ENCODE measurements at regions not wholly inside any gene's neighbourhood (a gene's known extent, or its start where the extent isn't known, plus 50 kb on each side); places are given as distances from the start of the nearest gene placed in this dataset.

GRCh38 chr1:195550071-195550862 lies 1058.0 kb downstream of the KCNT2 start:
- CTCF ChIA-PET = no interaction called here
- Histone ChIP-seq H3K9ac (ENCODE audit: low read length) (no peak overlapping the region), H3K4me1 (ENCODE audit: control insufficient read depth in 1 of 2, insufficient read depth in 2 of 2, low read length in 2 of 2) (no peaks in the 10 kb centered on the region), H3K9me3 (ENCODE audit: control insufficient read depth in 1 of 2, insufficient read depth in 1 of 2, low read depth in 1 of 2, low read length in 2 of 2) (no peaks in the 10 kb centered on the region), H3K27me3 (ENCODE audit: insufficient read depth, low read length) (no peaks in the 10 kb centered on the region), H3K9me2 (ENCODE audit: insufficient read depth) (no peaks in the 10 kb centered on the region), H4K20me1 (ENCODE audit: insufficient read depth) (no peaks in the 10 kb centered on the region), H3K4me3 (replicated peaks in 1 of 2; ENCODE audit: low read depth in 1 of 2, low read length in 2 of 2) (no peak overlapping the region), H3K4me2 (ENCODE audit: low read length) (no peak overlapping the region), H3K27ac (ENCODE audit: low read depth, low read length) (no peak overlapping the region), H2AFZ (ENCODE audit: low read depth, low read length, poor library complexity, severe bottlenecking) (no peak overlapping the region), H3K79me2 (ENCODE audit: insufficient read depth, low read length) (no peaks in the 10 kb centered on the region), H3K36me3 (ENCODE audit: control insufficient read depth in 1 of 2, insufficient read depth in 2 of 2, low read length in 2 of 2) (no peaks in the 10 kb centered on the region)
- POLR2A ChIA-PET = no interaction called here
- DNase-seq (ENCODE audit: low read depth, low spot score) = no peak
- TF ChIP-seq POLR2A (IDR thresholded peaks at IDR 0.05; ENCODE audit: borderline replicate concordance, extremely low read depth, insufficient read depth, insufficient read length) (no peak), SRF (IDR thresholded peaks at IDR 0.05; ENCODE audit: low read depth) (no peak), CTCF (IDR thresholded peaks at IDR 0.05 in 2 of 3, conservative IDR thresholded peaks at IDR 0.05 in 1 of 3; ENCODE audit: borderline replicate concordance in 1 of 3, insufficient read depth in 1 of 3, low read depth in 2 of 3, low read length in 2 of 3) (no peak), TCF7L2 (IDR thresholded peaks at IDR 0.05; ENCODE audit: borderline replicate concordance, extremely low read depth, insufficient read depth, insufficient read length) (no peak), CBX3 (IDR thresholded peaks at IDR 0.05; ENCODE audit: low read depth) (no peak), POLR2AphosphoS5 (IDR thresholded peaks at IDR 0.05; ENCODE audit: low read depth, low read length) (no peak), EZH2phosphoT487 (IDR thresholded peaks at IDR 0.05; ENCODE audit: borderline replicate concordance) (no peak), FOSL1 (IDR thresholded peaks at IDR 0.05; ENCODE audit: low read depth) (no peak), RAD21 (IDR thresholded peaks at IDR 0.05; ENCODE audit: low read depth) (no peak), YY1 (IDR thresholded peaks at IDR 0.05; ENCODE audit: extremely low read depth, insufficient replicate concordance, low read depth, low read length) (no peak), ZBTB33 (IDR thresholded peaks at IDR 0.05; ENCODE audit: extremely low read depth, insufficient replicate concordance, low read length) (no peak), ELF1 (IDR thresholded peaks at IDR 0.05; ENCODE audit: borderline replicate concordance, low read depth) (no peak), MAX (IDR thresholded peaks at IDR 0.05) (no peak), JUND (IDR thresholded peaks at IDR 0.05) (no peak), SIN3A (IDR thresholded peaks at IDR 0.05; ENCODE audit: low read depth) (no peak), EGR1 (IDR thresholded peaks at IDR 0.05; ENCODE audit: low read depth) (no peak), REST (IDR thresholded peaks at IDR 0.05; ENCODE audit: low read depth) (no peak), CEBPB (IDR thresholded peaks at IDR 0.05; ENCODE audit: low read depth) (no peak)
- intact Hi-C loops (cut with micrococcal nuclease) = no loop called here
- no TSS peak for BruUV-seq (replicated peaks)
- RAD21 ChIA-PET (ENCODE audit: low non-redundant PET in 1 of 2, low total read pairs in 2 of 2, uncharacterized antibody in 2 of 2, unreplicated experiment in 2 of 2) = no interaction called here
- no peak for ATAC-seq

Data from HCT116 (cell line).